BJ (cell line): ENCODE measurements at regions not wholly inside any gene's neighbourhood (a gene's known extent, or its start where the extent isn't known, plus 50 kb on each side); places are given as distances from the start of the nearest gene placed in this dataset.

Source experiments
- CTCF ChIA-PET: fragments of 350-600 bp; formaldehyde crosslinking; extraction: SDS; loops from one replicate; lab custom pipeline; 2021; ENCODE audit warnings: antibody characterized with exemption, inconsistent platforms; lab: Yijun Ruan, JAX
- POLR2A ChIA-PET: fragments of 300-600 bp; sonication (Branson Sonifier 250); formaldehyde crosslinking; extraction: SDS; loops from one replicate; lab custom pipeline; 2021; ENCODE audit warnings: antibody characterized with exemption; lab: Charles Lee
- DNase-seq: peaks from one replicate; pipeline ENCODE4 v3.0.0-alpha.2; 2011; ENCODE audit warnings: low read depth
- H3K27me3 ChIP-seq: 2 replicates; pipeline ENCODE4 v1.6.0; 2011; ENCODE audit warnings: low read length; ENCODE audit not compliant: control insufficient read depth, insufficient read depth
- H3K36me3 ChIP-seq: 2 replicates; pipeline ENCODE4 v1.5.1; 2011; ENCODE audit warnings: low read length; ENCODE audit not compliant: control insufficient read depth, insufficient read depth
- H3K4me3 ChIP-seq: 2 replicates; pipeline ENCODE4 v1.5.1; 2011; ENCODE audit warnings: low read depth, mild to moderate bottlenecking, control low read depth, low read length
- TF ChIP-seq, protein P1 (sequence below): IDR thresholded peaks from 2 replicates; pipeline ENCODE4 v1.5.1; 2011; ENCODE audit warnings: low read depth, mild to moderate bottlenecking, control low read depth, inconsistent platforms, low read length, moderate library complexity; ENCODE audit not compliant: insufficient read depth

DNA sequence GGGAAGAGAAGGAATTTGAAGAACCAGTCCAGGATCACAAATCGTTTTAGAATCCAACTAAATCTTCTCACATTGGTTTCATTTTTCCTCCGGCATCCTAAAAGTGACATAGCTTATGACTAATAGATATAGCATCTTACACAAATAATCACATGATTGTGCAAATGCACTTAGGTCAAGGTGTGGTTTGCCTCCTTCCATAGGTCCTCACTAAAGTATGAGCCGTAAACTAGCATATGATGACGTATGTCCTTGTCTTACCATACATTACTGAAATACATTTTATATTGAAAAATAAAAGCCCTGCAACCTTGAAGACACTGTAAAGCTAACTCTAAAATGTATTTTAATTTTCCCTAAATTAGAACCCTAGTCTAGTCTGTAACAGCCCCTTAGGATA, 362.7 kb upstream of the ADAMTS16 start:
- H3K27me3 ChIP-seq = no peaks in the 10 kb centered on the region
- TF ChIP-seq, protein P1, sequence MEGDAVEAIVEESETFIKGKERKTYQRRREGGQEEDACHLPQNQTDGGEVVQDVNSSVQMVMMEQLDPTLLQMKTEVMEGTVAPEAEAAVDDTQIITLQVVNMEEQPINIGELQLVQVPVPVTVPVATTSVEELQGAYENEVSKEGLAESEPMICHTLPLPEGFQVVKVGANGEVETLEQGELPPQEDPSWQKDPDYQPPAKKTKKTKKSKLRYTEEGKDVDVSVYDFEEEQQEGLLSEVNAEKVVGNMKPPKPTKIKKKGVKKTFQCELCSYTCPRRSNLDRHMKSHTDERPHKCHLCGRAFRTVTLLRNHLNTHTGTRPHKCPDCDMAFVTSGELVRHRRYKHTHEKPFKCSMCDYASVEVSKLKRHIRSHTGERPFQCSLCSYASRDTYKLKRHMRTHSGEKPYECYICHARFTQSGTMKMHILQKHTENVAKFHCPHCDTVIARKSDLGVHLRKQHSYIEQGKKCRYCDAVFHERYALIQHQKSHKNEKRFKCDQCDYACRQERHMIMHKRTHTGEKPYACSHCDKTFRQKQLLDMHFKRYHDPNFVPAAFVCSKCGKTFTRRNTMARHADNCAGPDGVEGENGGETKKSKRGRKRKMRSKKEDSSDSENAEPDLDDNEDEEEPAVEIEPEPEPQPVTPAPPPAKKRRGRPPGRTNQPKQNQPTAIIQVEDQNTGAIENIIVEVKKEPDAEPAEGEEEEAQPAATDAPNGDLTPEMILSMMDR = no peak
- no peak for DNase-seq
- H3K4me3 ChIP-seq = no peak overlapping the region
- POLR2A ChIA-PET = no interaction called here
- CTCF ChIA-PET = no interaction called here
- no peaks in the 10 kb centered on the region for H3K36me3 ChIP-seq

DNA sequence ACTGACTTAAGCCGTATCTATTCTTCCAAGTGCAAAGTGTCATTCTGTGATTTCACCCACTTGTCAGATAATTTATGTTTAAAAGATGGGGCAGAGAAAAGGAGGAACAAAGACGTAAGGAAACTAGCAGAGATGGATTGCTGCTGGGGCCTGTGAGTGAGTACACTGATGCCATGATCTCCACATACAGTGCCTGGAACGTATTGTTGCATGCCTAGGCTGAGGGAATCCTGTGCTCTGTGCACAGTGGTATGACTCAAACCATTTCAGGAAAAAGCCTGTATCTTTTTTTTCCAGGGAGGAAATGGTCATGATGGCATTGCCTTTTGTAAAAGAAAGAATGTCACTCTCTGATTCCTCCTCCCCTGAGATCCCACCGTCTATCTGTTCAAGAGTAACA, 359.5 kb upstream of the ADAMTS16 start:
- Histone ChIP-seq H3K27me3 (no peaks in the 10 kb centered on the region), H3K36me3 (no peaks in the 10 kb centered on the region), H3K4me3 (no peak overlapping the region)
- ChIA-PET POLR2A (no interaction called here), CTCF (no interaction called here)
- TF ChIP-seq, protein P1 = no peak
- no peak for DNase-seq

DNA sequence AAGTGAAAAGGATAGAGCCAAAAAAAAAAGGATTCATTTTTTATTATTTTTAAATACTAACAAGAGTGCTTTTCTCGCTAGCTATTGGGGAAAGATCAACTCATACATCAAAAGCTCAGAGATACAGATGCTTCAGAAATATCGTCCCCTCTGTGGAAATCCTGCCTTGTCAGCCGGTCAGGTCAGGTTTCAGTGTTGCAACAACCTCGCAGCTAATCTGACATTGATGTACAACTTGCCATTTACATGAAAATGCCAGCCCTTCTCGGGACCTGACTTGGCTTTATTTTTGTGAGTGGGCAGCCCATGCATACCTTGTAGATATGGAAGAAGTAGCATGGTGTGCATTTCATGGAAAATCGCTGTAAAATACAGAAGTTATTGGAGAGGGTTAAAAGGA, 358.8 kb upstream of the ADAMTS16 start:
- POLR2A ChIA-PET = no interaction called here
- Histone ChIP-seq H3K36me3 (no peaks in the 10 kb centered on the region), H3K4me3 (no peak overlapping the region), H3K27me3 (no peaks in the 10 kb centered on the region)
- CTCF ChIA-PET = no interaction called here
- no peak for DNase-seq
- TF ChIP-seq, protein P1 = no peak

DNA sequence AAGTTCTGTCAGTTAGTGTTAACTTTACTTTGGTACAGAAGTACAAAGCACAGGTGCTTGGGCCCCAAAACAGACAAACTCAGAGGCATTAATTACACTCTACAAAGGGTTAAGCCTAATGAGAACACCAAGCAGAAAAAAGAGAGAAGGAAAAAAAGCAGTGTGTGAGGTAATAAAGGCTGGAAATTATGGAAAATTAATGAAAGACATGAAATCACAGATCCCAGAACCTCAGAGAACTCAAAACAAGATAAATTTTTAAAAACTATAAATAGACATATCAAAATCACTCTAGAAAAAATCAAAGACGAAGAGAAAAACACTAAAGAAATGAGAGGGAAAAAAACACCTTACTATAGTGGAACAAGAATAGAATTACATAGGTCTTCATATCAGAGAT, 354.2 kb upstream of the ADAMTS16 start:
- H3K4me3 ChIP-seq = no peak overlapping the region
- CTCF ChIA-PET = no interaction called here
- POLR2A ChIA-PET = no interaction called here
- H3K36me3 ChIP-seq = no peaks in the 10 kb centered on the region
- TF ChIP-seq, protein P1 = no peak
- DNase-seq = no peak
- H3K27me3 ChIP-seq = no peaks in the 10 kb centered on the region

DNA sequence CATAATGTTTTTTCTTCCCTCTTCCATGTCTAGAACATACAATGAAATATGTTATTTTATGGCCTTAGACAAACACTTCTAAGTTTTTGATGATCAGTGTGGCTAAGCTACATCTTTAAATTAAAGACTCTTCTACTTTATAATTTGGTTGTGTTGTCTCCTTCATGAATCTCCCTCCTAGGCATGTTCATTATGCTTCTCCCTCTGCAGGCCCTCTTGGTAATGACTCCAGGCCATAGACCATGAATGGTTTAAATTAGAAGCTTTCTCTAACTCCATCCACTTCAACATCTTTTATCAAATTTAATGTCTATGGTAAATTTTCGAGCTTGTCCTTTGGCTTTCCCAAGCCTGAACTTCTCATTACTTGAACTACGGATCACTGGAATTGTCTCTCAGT, 342.7 kb upstream of the ADAMTS16 start:
- Histone ChIP-seq H3K27me3 (no peaks in the 10 kb centered on the region), H3K36me3 (no peaks in the 10 kb centered on the region), H3K4me3 (no peak overlapping the region)
- CTCF ChIA-PET = no interaction called here
- POLR2A ChIA-PET = no interaction called here
- no peak for DNase-seq
- TF ChIP-seq, protein P1 = no peak
